Gastroesophageal sphincter (tissue), 4 donors: ENCODE measurements at regions not wholly inside any gene's neighbourhood (a gene's known extent, or its start where the extent isn't known, plus 50 kb on each side); places are given as distances from the start of the nearest gene placed in this dataset.

Experiments
- ATAC-seq: fragments of 150-250 bp; one replicate; pipeline ENCODE4 v1.9.1; 2016; ENCODE audit warnings: mild to moderate bottlenecking, moderate library complexity
- H3K27ac ChIP-seq, 4 donors: fragments of 200-600 bp; sonication (generic) in 3 of 4; 1 replicate in 3 of 4; 2 replicates in 1 of 4; pipeline ENCODE4 v1.5.1; 2016 to 2019
- H3K27me3 ChIP-seq: fragments of 200-600 bp; sonication (generic); one replicate; pipeline ENCODE4 v1.5.1; 2019
- H3K36me3 ChIP-seq, 2 donors: fragments of 200-600 bp; sonication (generic); one replicate each; pipeline ENCODE4 v1.5.1; 2019; ENCODE audit warnings: control low read depth in 1 of 2
- H3K4me1 ChIP-seq, 3 donors: fragments of 200-600 bp; sonication (generic); 1 replicate in 2 of 3; 2 replicates in 1 of 3; pipeline ENCODE4 v1.5.1; 2016 to 2019; ENCODE audit warnings: control low read depth in 2 of 3
- H3K4me3 ChIP-seq, 2 donors: fragments of 200-600 bp; sonication (generic); one replicate each; pipeline ENCODE4 v1.5.1; 2019; ENCODE audit warnings: mild to moderate bottlenecking in 1 of 2, moderate library complexity in 1 of 2
- H3K9me3 ChIP-seq, 3 donors: fragments of 200-600 bp; sonication (generic); one replicate each; pipeline ENCODE4 v1.5.1; 2017 to 2019; ENCODE audit warnings: control low read depth in 2 of 3
- EP300 ChIP-seq: sonication (generic); formaldehyde crosslinking; IDR thresholded peaks from one replicate; pipeline ENCODE4 v1.6.1; 2017; ENCODE audit warnings: antibody characterized with exemption, mild to moderate bottlenecking
- POLR2A ChIP-seq, 2 donors: fragments of 450-650 bp; IDR thresholded peaks; one replicate each; pipeline ENCODE4 v1.6.1; 2017; ENCODE audit warnings: antibody characterized with exemption in 2 of 2, mild to moderate bottlenecking in 2 of 2, moderate library complexity in 1 of 2
- POLR2AphosphoS5 ChIP-seq: sonication (generic); formaldehyde crosslinking; IDR thresholded peaks from one replicate; pipeline ENCODE4 v1.6.1; 2017; ENCODE audit warnings: antibody characterized with exemption
- WGBS, 2 donors: methylation state at CpG; one replicate each; pipeline ENCODE4 v1.1.5; 2018; ENCODE audit warnings: low coverage in 1 of 2; 5-methylcytosine and 5-hydroxymethylcytosine counted together
- TF ChIP-seq, protein P1 (sequence below), 4 experiments: fragments of 200-600 bp in 2 of 4; fragments of 450-650 bp in 2 of 4; sonication (generic) in 1 of 4; IDR thresholded peaks; one replicate each; pipeline ENCODE4 v1.5.1; 2017 to 2019; ENCODE audit warnings: antibody characterized with exemption in 4 of 4, mild to moderate bottlenecking in 2 of 4, moderate library complexity in 2 of 4

- ATAC-seq = no peak
Observed at GRCh38 chr14:23866269-23866668, 87.3 kb upstream of the DHRS4 start.

DNA sequence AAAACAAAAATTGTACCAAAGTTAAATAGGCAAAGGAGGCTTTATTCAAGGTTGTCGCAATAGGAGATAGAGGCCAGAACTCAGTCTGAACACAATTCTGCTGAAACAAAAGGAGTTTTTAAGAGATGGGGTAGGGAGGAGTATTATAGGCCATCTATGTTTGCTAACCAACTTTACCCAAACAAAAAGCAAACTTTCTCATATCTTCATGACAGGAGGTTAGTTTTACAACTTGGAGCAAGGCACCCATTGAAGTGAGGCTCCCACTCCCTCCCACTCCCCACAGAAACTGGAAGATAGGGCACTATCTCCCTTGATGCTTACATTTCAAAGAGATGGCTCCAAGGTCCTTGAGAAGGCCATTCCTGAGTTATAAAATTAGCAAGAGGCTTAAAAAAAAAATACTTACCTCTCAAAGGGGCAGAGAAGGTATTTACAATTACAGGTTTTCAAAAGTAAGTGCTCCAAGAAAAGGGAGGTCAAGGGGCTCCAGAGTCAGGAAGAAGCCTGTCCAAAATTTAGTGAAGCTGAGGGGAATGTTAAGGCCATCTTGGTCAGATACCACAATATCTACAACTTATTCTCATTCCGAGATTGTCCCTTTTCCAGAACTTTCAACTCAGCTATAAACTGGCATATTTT, 84.4 kb upstream of the DHRS4 start:
- no peak overlapping the region for H3K4me3 ChIP-seq
- no peaks in the 10 kb centered on the region for H3K36me3 ChIP-seq
- H3K27me3 ChIP-seq = no peaks in the 10 kb centered on the region
- H3K27ac ChIP-seq = no peak overlapping the region
- peaks cover 0 to 11% (median 0%) of the 10 kb centered on the region in 3 donors for H3K9me3 ChIP-seq
- ATAC-seq = no peak
- TF ChIP-seq, protein P1, sequence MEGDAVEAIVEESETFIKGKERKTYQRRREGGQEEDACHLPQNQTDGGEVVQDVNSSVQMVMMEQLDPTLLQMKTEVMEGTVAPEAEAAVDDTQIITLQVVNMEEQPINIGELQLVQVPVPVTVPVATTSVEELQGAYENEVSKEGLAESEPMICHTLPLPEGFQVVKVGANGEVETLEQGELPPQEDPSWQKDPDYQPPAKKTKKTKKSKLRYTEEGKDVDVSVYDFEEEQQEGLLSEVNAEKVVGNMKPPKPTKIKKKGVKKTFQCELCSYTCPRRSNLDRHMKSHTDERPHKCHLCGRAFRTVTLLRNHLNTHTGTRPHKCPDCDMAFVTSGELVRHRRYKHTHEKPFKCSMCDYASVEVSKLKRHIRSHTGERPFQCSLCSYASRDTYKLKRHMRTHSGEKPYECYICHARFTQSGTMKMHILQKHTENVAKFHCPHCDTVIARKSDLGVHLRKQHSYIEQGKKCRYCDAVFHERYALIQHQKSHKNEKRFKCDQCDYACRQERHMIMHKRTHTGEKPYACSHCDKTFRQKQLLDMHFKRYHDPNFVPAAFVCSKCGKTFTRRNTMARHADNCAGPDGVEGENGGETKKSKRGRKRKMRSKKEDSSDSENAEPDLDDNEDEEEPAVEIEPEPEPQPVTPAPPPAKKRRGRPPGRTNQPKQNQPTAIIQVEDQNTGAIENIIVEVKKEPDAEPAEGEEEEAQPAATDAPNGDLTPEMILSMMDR (IDR thresholded peaks at IDR 0.05) = no peak
- TF ChIP-seq POLR2AphosphoS5 = no peak
- H3K4me1 ChIP-seq = no peaks in the 10 kb centered on the region
- 82 to 83% methylated on average over 2 of the region's 2 CpGs for WGBS, 2 donors

More at GRCh38 chr14:23866269-23866668, 87.3 kb upstream of the DHRS4 start:
- H3K27ac ChIP-seq = no peak overlapping the region
- H3K9me3 ChIP-seq = no peaks in the 10 kb centered on the region
- H3K4me3 ChIP-seq = no peak overlapping the region
- TF ChIP-seq, protein P1 (IDR thresholded peaks at IDR 0.05) = no peak
- TF ChIP-seq POLR2AphosphoS5 = no peak
- H3K36me3 ChIP-seq = no peaks in the 10 kb centered on the region
- H3K27me3 ChIP-seq = no peaks in the 10 kb centered on the region
- no peaks in the 10 kb centered on the region for H3K4me1 ChIP-seq
- 67 to 77% methylated on average over 4 of the region's 6 CpGs for WGBS, 2 donors

GRCh38 chr14:23876160-23876750, 77.3 kb upstream of the DHRS4 start:
- 66 to 73% methylated on average over 3 of the region's 3 CpGs for WGBS, 2 donors
- Histone ChIP-seq H3K9me3 (peaks cover 0 to 11% (median 0%) of the 10 kb centered on the region in 3 donors), H3K36me3 (no peaks in the 10 kb centered on the region), H3K4me1 (no peaks in the 10 kb centered on the region), H3K27me3 (no peaks in the 10 kb centered on the region), H3K27ac (no peak overlapping the region), H3K4me3 (no peak overlapping the region)
- TF ChIP-seq POLR2AphosphoS5 (no peak), POLR2A (IDR thresholded peaks at IDR 0.05) (no peak), EP300 (no peak)
- TF ChIP-seq, protein P1 (IDR thresholded peaks at IDR 0.05) = no peak
- no peak for ATAC-seq

DNA sequence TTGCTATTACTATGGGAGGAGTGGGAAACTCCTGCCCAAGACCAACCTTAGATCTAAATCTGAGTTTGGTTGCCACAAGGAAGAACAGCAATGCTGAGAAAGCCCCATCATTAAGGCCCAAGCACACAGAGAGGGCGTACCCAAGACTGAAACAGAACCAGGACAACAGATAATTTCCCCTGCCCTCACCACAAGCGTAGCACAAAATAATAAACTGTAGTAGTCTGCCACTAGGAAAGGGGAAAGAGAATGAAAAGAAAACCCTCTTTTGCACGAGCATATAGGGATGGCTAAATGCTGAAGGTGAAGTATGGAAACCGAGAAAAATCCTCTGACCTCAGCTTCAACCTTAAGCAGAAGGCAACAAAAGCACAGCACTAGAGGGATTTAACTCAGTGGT, 76.5 kb upstream of the DHRS4 start:
- H3K9me3 ChIP-seq = peaks cover 0 to 11% (median 0%) of the 10 kb centered on the region in 3 donors
- TF ChIP-seq POLR2AphosphoS5 (no peak), POLR2A (IDR thresholded peaks at IDR 0.05) (no peak), EP300 (no peak)
- TF ChIP-seq, protein P1 (IDR thresholded peaks at IDR 0.05) = no peak
- H3K4me1 ChIP-seq = no peaks in the 10 kb centered on the region
- H3K4me3 ChIP-seq = no peak overlapping the region
- WGBS, 2 donors = 86 to 87% methylated on average over 3 to 4 of the region's 4 CpGs
- no peak overlapping the region for H3K27ac ChIP-seq
- ATAC-seq = no peak
- no peaks in the 10 kb centered on the region for H3K36me3 ChIP-seq
- no peaks in the 10 kb centered on the region for H3K27me3 ChIP-seq

DNA sequence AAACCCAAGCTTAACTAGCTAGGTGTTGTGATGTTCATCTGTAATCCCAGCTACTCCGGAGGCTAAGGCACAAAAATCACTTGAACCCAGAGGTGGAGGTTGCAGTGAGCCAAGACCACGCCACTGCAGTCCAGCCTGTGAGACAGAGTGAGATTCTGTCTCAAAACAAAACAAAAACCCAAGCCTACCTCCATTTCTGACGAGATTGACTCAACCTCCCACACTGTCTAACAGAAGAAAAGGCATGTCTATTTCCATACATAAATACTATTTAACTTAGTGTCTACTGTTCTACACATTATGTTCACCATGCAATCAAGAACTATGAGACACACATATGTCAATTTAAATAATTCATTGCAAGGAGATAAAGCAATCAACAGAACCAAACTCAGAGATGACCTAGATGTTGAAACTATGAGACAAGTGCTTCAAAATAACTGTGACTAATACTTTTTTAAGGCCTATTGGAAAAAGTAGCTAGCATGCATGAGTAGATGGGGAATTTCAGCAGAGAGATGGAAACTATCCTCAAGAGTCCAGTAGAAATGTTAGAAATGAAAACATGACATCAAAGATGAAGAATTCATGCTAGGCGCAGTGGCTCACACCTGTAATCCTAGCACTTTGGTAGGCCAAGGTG, 75.9 kb upstream of the DHRS4 start:
- Histone ChIP-seq H3K27me3 (no peaks in the 10 kb centered on the region), H3K36me3 (no peaks in the 10 kb centered on the region), H3K27ac (no peak overlapping the region), H3K9me3 (peaks cover 0 to 11% (median 0%) of the 10 kb centered on the region in 3 donors), H3K4me1 (no peaks in the 10 kb centered on the region), H3K4me3 (no peak overlapping the region)
- TF ChIP-seq POLR2A (IDR thresholded peaks at IDR 0.05) (no peak), EP300 (no peak), POLR2AphosphoS5 (no peak)
- TF ChIP-seq, protein P1 (IDR thresholded peaks at IDR 0.05) = no peak
- ATAC-seq = no peak
- 88 to 89% methylated on average over 3 to 4 of the region's 4 CpGs for WGBS, 2 donors
